H1 (cell line): ENCODE measurements at regions not wholly inside any gene's neighbourhood (a gene's known extent, or its start where the extent isn't known, plus 50 kb on each side); places are given as distances from the start of the nearest gene placed in this dataset.

Experiments used
- CTCF ChIA-PET: fragments of 300-600 bp; sonication (Branson Sonifier 250); formaldehyde crosslinking; loops from one replicate; lab custom pipeline; 2021; ENCODE audit not compliant: partially characterized antibody; lab: Charles Lee
- POLR2A ChIA-PET: fragments of 300-600 bp; sonication (Branson Sonifier 250); formaldehyde crosslinking; loops from one replicate; lab custom pipeline; 2021; ENCODE audit warnings: inconsistent platforms; ENCODE audit not compliant: partially characterized antibody; lab: Charles Lee
- DNase-seq, 2 experiments: peaks; one replicate each; pipeline versions ENCODE4 v3.0.0 to v3.0.0-alpha.2; 2010 to 2022; ENCODE audit warnings: low spot score in 2 of 2, low read depth in 1 of 2, mixed read lengths in 1 of 2
- FAIRE-seq: peaks from 2 replicates; lab custom pipeline; 2011; peaks lifted over from hg19 to GRCh38; lab: Jason Lieb, UNC
- H2AFZ ChIP-seq: 2 replicates; pipeline ENCODE4 v1.8.1; 2012; ENCODE audit warnings: low read length, inconsistent platforms
- H2AK5ac ChIP-seq: 2 replicates; pipeline ENCODE4 v1.6.1; 2013; ENCODE audit warnings: low read depth, low read length
- H2BK120ac ChIP-seq: replicated peaks from 2 replicates; pipeline ENCODE3; 2013; ENCODE audit warnings: low read depth, low read length, inconsistent platforms
- H2BK12ac ChIP-seq: 2 replicates; pipeline ENCODE4 v1.6.1; 2013; ENCODE audit warnings: low read depth, low read length
- H2BK15ac ChIP-seq: 2 replicates; pipeline ENCODE4 v1.6.1; 2013; ENCODE audit warnings: low read length
- H2BK20ac ChIP-seq: 2 replicates; pipeline ENCODE4 v1.6.1; 2013; ENCODE audit warnings: low read length
- H2BK5ac ChIP-seq: 2 replicates; pipeline ENCODE4 v1.6.1; 2013; ENCODE audit warnings: low read depth, low read length
- H3K14ac ChIP-seq: 2 replicates; pipeline ENCODE4 v1.6.1; 2013; ENCODE audit warnings: inconsistent platforms; ENCODE audit not compliant: insufficient read length
- H3K18ac ChIP-seq: 2 replicates; pipeline ENCODE4 v1.6.1; 2013; ENCODE audit warnings: low read length; ENCODE audit errors: extremely low read depth
- H3K23ac ChIP-seq: 2 replicates; pipeline ENCODE4 v1.6.1; 2013; ENCODE audit warnings: inconsistent platforms; ENCODE audit not compliant: insufficient read length
- H3K23me2 ChIP-seq: 2 replicates; pipeline ENCODE4 v1.6.1; 2013; ENCODE audit warnings: low read depth, low read length
- H3K27ac ChIP-seq: 2 replicates; pipeline ENCODE4 v1.6.1; 2011; ENCODE audit warnings: low read depth, low read length, inconsistent platforms
- H3K27me3 ChIP-seq, 4 experiments: replicated peaks in 1 of 4; 1 replicate in 1 of 4; 2 replicates in 3 of 4; pipeline versions ENCODE4 v1.6.1 to v1.8.1; 2011 to 2013; ENCODE audit warnings: low read length in 3 of 4, mild to moderate bottlenecking in 3 of 4, inconsistent platforms in 2 of 4, mixed read lengths in 2 of 4, moderate library complexity in 1 of 4; ENCODE audit not compliant: control insufficient read depth in 3 of 4, insufficient read depth in 3 of 4; ENCODE audit errors: extremely low read depth in 1 of 4
- H3K36me3 ChIP-seq, 4 experiments: 2 replicates each; pipeline versions ENCODE4 v1.6.1 to v1.8.1; 2011 to 2013; ENCODE audit warnings: mild to moderate bottlenecking in 4 of 4, low read length in 3 of 4, moderate library complexity in 2 of 4, control low read depth in 1 of 4, inconsistent platforms in 1 of 4; ENCODE audit not compliant: insufficient read depth in 4 of 4, control insufficient read depth in 2 of 4
- H3K4ac ChIP-seq: replicated peaks from 2 replicates; pipeline ENCODE3; 2013; ENCODE audit warnings: low read length, low read depth, mixed read lengths, inconsistent platforms; ENCODE audit not compliant: insufficient read length
- H3K4me1 ChIP-seq, 4 experiments: replicated peaks in 1 of 4; 1 replicate in 1 of 4; 2 replicates in 3 of 4; pipeline versions ENCODE4 v1.6.1 to v1.8.1; 2011 to 2013; ENCODE audit warnings: low read length in 3 of 4, inconsistent platforms in 2 of 4, mixed read lengths in 1 of 4; ENCODE audit not compliant: insufficient read depth in 4 of 4, control insufficient read depth in 3 of 4
- H3K4me2 ChIP-seq, 2 experiments: 2 replicates each; pipeline versions ENCODE4 v1.6.1 to v1.8.1; 2011 to 2013; ENCODE audit warnings: low read depth in 2 of 2, low read length in 2 of 2, control low read depth in 1 of 2, inconsistent platforms in 1 of 2, mild to moderate bottlenecking in 1 of 2; ENCODE audit not compliant: insufficient read depth in 1 of 2
- H3K4me3 ChIP-seq, 4 experiments: fragments of 200-600, 300-600 bp in 1 of 4; sonication (generic), shearing (Covaris generic), sonication (Bioruptor Twin) in 1 of 4; 2 replicates each; pipeline versions ENCODE4 v1.5.1 to v1.8.1; 2011 to 2016; ENCODE audit warnings: low read length in 4 of 4, low read depth in 3 of 4, control low read depth in 2 of 4, inconsistent platforms in 2 of 4, mild to moderate bottlenecking in 2 of 4, mixed read lengths in 1 of 4, moderate library complexity in 1 of 4; ENCODE audit not compliant: insufficient read depth in 2 of 4; ENCODE audit errors: extremely low read depth in 1 of 4
- H3K56ac ChIP-seq: replicated peaks from 2 replicates; pipeline ENCODE3; 2013; ENCODE audit warnings: low read depth, mild to moderate bottlenecking, mixed read lengths, low read length, inconsistent platforms; ENCODE audit not compliant: insufficient read length
- H3K79me1 ChIP-seq: 2 replicates; pipeline ENCODE4 v1.6.1; 2013; ENCODE audit warnings: low read depth, low read length, control low read depth
- H3K79me2 ChIP-seq, 2 experiments: 2 replicates each; pipeline versions ENCODE4 v1.6.1 to v1.8.1; 2012 to 2013; ENCODE audit warnings: low read length in 2 of 2, mild to moderate bottlenecking in 2 of 2, inconsistent platforms in 1 of 2; ENCODE audit not compliant: insufficient read depth in 2 of 2, control insufficient read depth in 1 of 2
- H3K9ac ChIP-seq, 4 experiments: replicated peaks in 1 of 4; 1 replicate in 1 of 4; 2 replicates in 3 of 4; pipeline versions ENCODE4 v1.6.1 to v1.8.1; 2011 to 2013; ENCODE audit warnings: low read depth in 3 of 4, low read length in 3 of 4, control low read depth in 2 of 4, mild to moderate bottlenecking in 2 of 4, moderate library complexity in 2 of 4, inconsistent platforms in 1 of 4; ENCODE audit errors: extremely low read depth in 1 of 4
- H3K9me3 ChIP-seq, 2 experiments: 2 replicates each; pipeline versions ENCODE4 v1.6.1 to v1.8.1; 2012 to 2013; ENCODE audit warnings: mild to moderate bottlenecking in 2 of 2, moderate library complexity in 2 of 2, control low read depth in 1 of 2, inconsistent platforms in 1 of 2, low read depth in 1 of 2, low read length in 1 of 2, mixed read lengths in 1 of 2; ENCODE audit not compliant: insufficient read depth in 2 of 2
- H4K20me1 ChIP-seq, 2 experiments: replicated peaks in 1 of 2; 2 replicates each; pipeline versions ENCODE3 to v1.8.1; 2011 to 2013; ENCODE audit warnings: inconsistent platforms in 2 of 2, low read length in 2 of 2, mild to moderate bottlenecking in 1 of 2; ENCODE audit not compliant: insufficient read depth in 2 of 2, control insufficient read depth in 1 of 2
- H4K5ac ChIP-seq: 2 replicates; pipeline ENCODE4 v1.6.1; 2013; ENCODE audit warnings: low read length, low read depth, mixed read lengths, inconsistent platforms; ENCODE audit not compliant: insufficient read length
- H4K8ac ChIP-seq: 2 replicates; pipeline ENCODE4 v1.8.0; 2013; ENCODE audit warnings: mild to moderate bottlenecking, moderate library complexity, low read length, inconsistent platforms; ENCODE audit not compliant: insufficient read depth; ENCODE audit errors: extremely low read depth
- H4K91ac ChIP-seq: replicated peaks from 2 replicates; pipeline ENCODE3; 2013; ENCODE audit warnings: low read length, mixed read lengths, inconsistent platforms; ENCODE audit not compliant: insufficient read length
- BACH1 ChIP-seq: IDR thresholded peaks from 2 replicates; pipeline ENCODE4 v1.6.1; 2012; ENCODE audit warnings: low read length, improper control_type of control experiment
- E2F6 ChIP-seq: IDR thresholded peaks from 2 replicates; pipeline ENCODE4 v1.6.1; 2012; ENCODE audit warnings: inconsistent platforms
- GTF2F1 ChIP-seq: IDR thresholded peaks from 2 replicates; pipeline ENCODE4 v1.6.1; 2012; ENCODE audit warnings: low read depth, low read length, improper control_type of control experiment, borderline replicate concordance
- NANOG ChIP-seq: IDR thresholded peaks from 2 replicates; pipeline ENCODE4 v1.6.1; 2011; ENCODE audit warnings: low read length, low read depth, mild to moderate bottlenecking, inconsistent platforms; ENCODE audit not compliant: insufficient read depth, poor library complexity, severe bottlenecking
- PHF8 ChIP-seq: fragments of 200-600 bp; sonication (generic); conservative IDR thresholded peaks from 2 replicates; pipeline ENCODE4 v1.7.1; 2012; ENCODE audit warnings: low read depth, mild to moderate bottlenecking, inconsistent platforms, low read length, moderate library complexity
- RFX5 ChIP-seq: IDR thresholded peaks from 2 replicates; pipeline ENCODE4 v1.6.1; 2011; ENCODE audit warnings: low read depth, low read length, improper control_type of control experiment, borderline replicate concordance
- RNF2 ChIP-seq: fragments of 200-900, 300-1000 bp; sonication (generic); IDR thresholded peaks from 2 replicates; pipeline ENCODE4 v1.7.1; 2016; ENCODE audit warnings: borderline replicate concordance, low read depth, mild to moderate bottlenecking, antibody characterized with exemption, low read length; ENCODE audit not compliant: poor library complexity, severe bottlenecking; ENCODE audit errors: missing control alignments
- TAF1 ChIP-seq: IDR thresholded peaks from 2 replicates; pipeline ENCODE4 v1.6.1; 2011; ENCODE audit warnings: mild to moderate bottlenecking, low read depth, low read length
- WGBS, 2 experiments: shearing (Covaris generic) in 1 of 2; methylation state at CpG; one replicate each; pipeline versions ENCODE4 v1.1.6 to v1.1.7; 2013 to 2015; ENCODE audit warnings: low lambda C conversion rate in 2 of 2, mixed read lengths in 2 of 2, inconsistent platforms in 1 of 2, low coverage in 1 of 2, missing lambda C conversion rate in 1 of 2; ENCODE audit not compliant: insufficient replicate concordance in 2 of 2, insufficient coverage in 1 of 2, insufficient read length in 1 of 2; ENCODE audit errors: extremely low coverage in 1 of 2, missing lambda C conversion rate in 1 of 2; 5-methylcytosine and 5-hydroxymethylcytosine counted together

- no peak for DNase-seq
- 96% methylated on average over 9 of the region's 11 CpGs; no CpG with 5 or more reads in 1 of the 2 experiments for WGBS, 2 experiments
- Histone ChIP-seq H3K9ac (no peak overlapping the region), H2BK5ac (no peak overlapping the region), H3K18ac (no peak overlapping the region), H2BK20ac (no peak overlapping the region), H2BK15ac (no peak overlapping the region), H3K79me2 (no peaks in the 10 kb centered on the region), H3K23me2 (no peaks in the 10 kb centered on the region), H3K23ac (no peak overlapping the region), H3K56ac (no peak overlapping the region), H3K4ac (no peak overlapping the region), H3K4me1 (no peaks in the 10 kb centered on the region; a peak in 1 of 7 replicates), H3K79me1 (no peaks in the 10 kb centered on the region), H2AK5ac (no peak overlapping the region), H3K36me3 (no peaks in the 10 kb centered on the region), H2BK12ac (no peak overlapping the region), H4K20me1 (no peaks in the 10 kb centered on the region), H3K9me3 (no peaks in the 10 kb centered on the region), H4K91ac (no peak overlapping the region), H4K5ac (no peak overlapping the region), H3K4me3 (no peak overlapping the region), H3K14ac (no peak overlapping the region), H3K27ac (no peak overlapping the region), H3K27me3 (no peaks in the 10 kb centered on the region), H2AFZ (no peak overlapping the region), H2BK120ac (no peak overlapping the region), H3K4me2 (no peak overlapping the region), H4K8ac (no peak overlapping the region)
- no peak for FAIRE-seq
- CTCF ChIA-PET: interaction anchor here (1.3 kb wide), 1 partner anchor 48 kb away, joined by 4 read pairs; no protein-coding TSS in a partner anchor
- POLR2A ChIA-PET: no interaction called here
- TF ChIP-seq RNF2 (no peak), PHF8 (no peak), E2F6 (no peak), TAF1 (no peak), NANOG (no peak), RFX5 (no peak), GTF2F1 (no peak), BACH1 (no peak)
These were observed 85.5 kb downstream of the TMEM130 start for GRCh38 chr7:98784216-98784785.
